IPS DF 6.9 (cell line): ENCODE measurements at regions not wholly inside any gene's neighbourhood (a gene's known extent, or its start where the extent isn't known, plus 50 kb on each side); places are given as distances from the start of the nearest gene placed in this dataset.

ENCODE experiments used
- DNase-seq: peaks from one replicate; pipeline ENCODE4 v3.0.0-alpha.2; 2013; ENCODE audit warnings: low read depth, low spot score
- H3K27ac ChIP-seq: one replicate; pipeline ENCODE4 v1.5.1; 2013; ENCODE audit warnings: low read length, control low read depth
- H3K27me3 ChIP-seq: 2 replicates; pipeline ENCODE4 v1.6.1; 2013; ENCODE audit warnings: mild to moderate bottlenecking, low read length; ENCODE audit not compliant: control insufficient read depth, insufficient read depth
- H3K36me3 ChIP-seq: 2 replicates; pipeline ENCODE4 v1.6.1; 2013; ENCODE audit warnings: low read length; ENCODE audit not compliant: control insufficient read depth, insufficient read depth
- H3K4me1 ChIP-seq: 2 replicates; pipeline ENCODE4 v1.6.1; 2013; ENCODE audit warnings: low read length; ENCODE audit not compliant: control insufficient read depth, insufficient read depth
- H3K4me3 ChIP-seq: 2 replicates; pipeline ENCODE4 v1.5.1; 2013; ENCODE audit warnings: mild to moderate bottlenecking, low read length
- H3K9me3 ChIP-seq: 2 replicates; pipeline ENCODE4 v1.6.1; 2013; ENCODE audit warnings: low read length, inconsistent platforms; ENCODE audit not compliant: control insufficient read depth, insufficient read depth
- WGBS: extraction: QIAGEN DNeasy Blood & Tissue Kit; methylation state at CpG from one replicate; pipeline ENCODE4 v1.1.7; 2013; ENCODE audit warnings: mixed read lengths, missing lambda C conversion rate; ENCODE audit not compliant: insufficient read length, insufficient coverage; 5-methylcytosine and 5-hydroxymethylcytosine counted together

GRCh38 chr3:80234706-80235105 is 466.9 kb upstream of the ROBO1 start:
- no peaks in the 10 kb centered on the region for H3K27me3 ChIP-seq
- no peak overlapping the region for H3K4me3 ChIP-seq
- H3K27ac ChIP-seq = no peak overlapping the region
- DNase-seq = no peak
- no peaks in the 10 kb centered on the region for H3K4me1 ChIP-seq
- no peaks in the 10 kb centered on the region for H3K9me3 ChIP-seq
- no CpG with 5 or more reads among the region's 3 CpGs for WGBS
- H3K36me3 ChIP-seq = no peaks in the 10 kb centered on the region

GRCh38 chr3:80233576-80233975 is 465.8 kb upstream of the ROBO1 start:
- H3K27ac ChIP-seq = no peak overlapping the region
- no peak for DNase-seq
- no peaks in the 10 kb centered on the region for H3K36me3 ChIP-seq
- H3K9me3 ChIP-seq = no peaks in the 10 kb centered on the region
- no peaks in the 10 kb centered on the region for H3K27me3 ChIP-seq
- no peaks in the 10 kb centered on the region for H3K4me1 ChIP-seq
- no CpG with 5 or more reads among the region's 2 CpGs for WGBS
- no peak overlapping the region for H3K4me3 ChIP-seq

GRCh38 chr3:80232760-80233159 is 465.0 kb upstream of the ROBO1 start:
- no peak for DNase-seq
- no peaks in the 10 kb centered on the region for H3K27me3 ChIP-seq
- no peak overlapping the region for H3K4me3 ChIP-seq
- no peaks in the 10 kb centered on the region for H3K4me1 ChIP-seq
- no CpG with 5 or more reads among the region's 5 CpGs for WGBS
- H3K9me3 ChIP-seq = no peaks in the 10 kb centered on the region
- no peak overlapping the region for H3K27ac ChIP-seq
- H3K36me3 ChIP-seq = no peaks in the 10 kb centered on the region

- H3K9me3 ChIP-seq = no peaks in the 10 kb centered on the region
- no peaks in the 10 kb centered on the region for H3K36me3 ChIP-seq
- H3K27me3 ChIP-seq = no peaks in the 10 kb centered on the region
- H3K4me3 ChIP-seq = no peak overlapping the region
- no peak for DNase-seq
- H3K4me1 ChIP-seq = no peaks in the 10 kb centered on the region
- WGBS = no CpG with 5 or more reads among the region's 2 CpGs
- no peak overlapping the region for H3K27ac ChIP-seq
Observed at GRCh38 chr3:80230962-80231361, 463.2 kb upstream of the ROBO1 start.

- no peaks in the 10 kb centered on the region for H3K27me3 ChIP-seq
- H3K27ac ChIP-seq = no peak overlapping the region
- no peak overlapping the region for H3K4me3 ChIP-seq
- no peaks in the 10 kb centered on the region for H3K4me1 ChIP-seq
- no CpG with 5 or more reads among the region's 1 CpG for WGBS
- no peak for DNase-seq
- no peaks in the 10 kb centered on the region for H3K9me3 ChIP-seq
- H3K36me3 ChIP-seq = no peaks in the 10 kb centered on the region
Observed at GRCh38 chr3:80227216-80227615, 459.4 kb upstream of the ROBO1 start.

GRCh38 chr3:80215191-80215590 is 447.4 kb upstream of the ROBO1 start:
- no peak for DNase-seq
- Histone ChIP-seq H3K27ac (no peak overlapping the region), H3K4me3 (no peak overlapping the region), H3K36me3 (no peaks in the 10 kb centered on the region), H3K4me1 (no peaks in the 10 kb centered on the region), H3K9me3 (no peaks in the 10 kb centered on the region), H3K27me3 (no peaks in the 10 kb centered on the region; the same call in 1 of the 2 replicates)
- WGBS = no CpG with 5 or more reads among the region's 2 CpGs

GRCh38 chr3:80213086-80213485 is 445.3 kb upstream of the ROBO1 start:
- Histone ChIP-seq H3K9me3 (no peaks in the 10 kb centered on the region), H3K27me3 (no peaks in the 10 kb centered on the region; the same call in 1 of the 2 replicates), H3K4me3 (no peak overlapping the region), H3K27ac (no peak overlapping the region), H3K4me1 (no peaks in the 10 kb centered on the region), H3K36me3 (no peaks in the 10 kb centered on the region)
- no peak for DNase-seq
- WGBS = no CpG with 5 or more reads among the region's 4 CpGs

GRCh38 chr3:80192936-80193335 is 425.1 kb upstream of the ROBO1 start:
- WGBS = no CpG with 5 or more reads among the region's 3 CpGs
- Histone ChIP-seq H3K4me3 (no peak overlapping the region), H3K27ac (no peak overlapping the region), H3K4me1 (no peaks in the 10 kb centered on the region), H3K9me3 (no peaks in the 10 kb centered on the region), H3K27me3 (no peaks in the 10 kb centered on the region), H3K36me3 (no peaks in the 10 kb centered on the region)
- no peak for DNase-seq

GRCh38 chr3:80190051-80190450 is 422.3 kb upstream of the ROBO1 start:
- no peaks in the 10 kb centered on the region for H3K9me3 ChIP-seq
- H3K4me3 ChIP-seq = no peak overlapping the region
- H3K4me1 ChIP-seq = no peaks in the 10 kb centered on the region
- no CpG with 5 or more reads among the region's 3 CpGs for WGBS
- no peaks in the 10 kb centered on the region for H3K27me3 ChIP-seq
- no peak overlapping the region for H3K27ac ChIP-seq
- no peaks in the 10 kb centered on the region for H3K36me3 ChIP-seq
- DNase-seq = no peak

- no CpG with 5 or more reads among the region's 2 CpGs for WGBS
- Histone ChIP-seq H3K4me1 (no peaks in the 10 kb centered on the region), H3K4me3 (no peak overlapping the region), H3K36me3 (no peaks in the 10 kb centered on the region), H3K9me3 (no peaks in the 10 kb centered on the region), H3K27ac (no peak overlapping the region), H3K27me3 (no peaks in the 10 kb centered on the region)
- no peak for DNase-seq
Observed at GRCh38 chr3:80187981-80188380, 420.2 kb upstream of the ROBO1 start.

GRCh38 chr3:80159990-80160506 is 392.2 kb upstream of the ROBO1 start:
- Histone ChIP-seq H3K4me3 (no peak overlapping the region), H3K27ac (no peak overlapping the region), H3K36me3 (no peaks in the 10 kb centered on the region), H3K27me3 (no peaks in the 10 kb centered on the region), H3K9me3 (no peaks in the 10 kb centered on the region), H3K4me1 (no peaks in the 10 kb centered on the region)
- no CpG with 5 or more reads among the region's 3 CpGs for WGBS
- no peak for DNase-seq
